ENCODE measurements at regions not wholly inside any gene's neighbourhood (a gene's known extent, or its start where the extent isn't known, plus 50 kb on each side); places are given as distances from the start of the nearest gene placed in this dataset.
"Not testable (repeated sequence)": the region's sequence is repeated elsewhere in the genome, so short reads cannot be mapped to it uniquely, and the experiment has no call there.

DNA sequence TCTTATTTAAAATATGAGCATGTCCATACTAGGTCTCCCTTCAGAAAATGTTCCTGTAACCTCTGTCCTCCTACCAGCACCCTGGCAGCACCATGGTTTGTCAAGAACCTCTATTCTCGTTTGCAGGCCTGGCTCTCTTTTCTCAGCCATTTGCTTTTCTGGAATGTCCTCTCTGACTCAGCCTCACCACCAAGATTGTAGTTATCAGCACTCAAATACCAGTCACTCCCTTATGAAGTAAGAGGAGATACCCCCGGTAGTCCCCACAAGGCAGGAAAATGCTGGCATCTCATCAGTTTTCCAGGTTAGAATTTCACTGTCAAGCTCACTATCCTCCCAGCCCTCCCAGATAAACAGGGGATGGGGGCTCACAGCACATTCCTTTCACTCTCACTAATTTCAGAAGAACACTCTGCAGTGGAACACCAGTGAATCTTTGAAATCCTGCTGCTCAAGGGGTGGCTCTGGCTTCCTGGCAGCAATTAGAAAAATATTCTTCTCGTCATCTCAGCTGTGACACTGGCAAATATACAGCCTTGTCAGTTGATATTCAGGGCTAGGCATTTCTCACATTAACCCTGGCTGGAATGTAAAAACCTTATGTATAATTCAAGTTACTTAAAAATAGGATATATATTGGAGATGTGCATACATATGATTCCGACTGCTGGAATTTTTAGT is 129.2 kb downstream of the TBX18 start:
- no peaks in the 10 kb centered on the region for H3K4me1 ChIP-seq (ENCODE audit: insufficient read depth, low read length, severe bottlenecking)
- H3K9me3 ChIP-seq (ENCODE audit: low read length) = no peaks in the 10 kb centered on the region
- no peaks in the 10 kb centered on the region for H3F3A ChIP-seq (ENCODE audit: insufficient read depth, low read length)
- H3K9ac ChIP-seq (ENCODE audit: low read length) = no peak overlapping the region
- H3K9me2 ChIP-seq (ENCODE audit: low read depth, low read length) = no peaks in the 10 kb centered on the region
- no peaks in the 10 kb centered on the region for H4K20me1 ChIP-seq (ENCODE audit: insufficient read depth, low read length)
- H3K27me3 ChIP-seq (ENCODE audit: insufficient read depth, low read length) = no peaks in the 10 kb centered on the region
- H3K4me3 ChIP-seq (ENCODE audit: low read depth, low read length, poor library complexity, severe bottlenecking) = no peak overlapping the region
- H3K79me2 ChIP-seq (ENCODE audit: insufficient read depth, low read length) = no peaks in the 10 kb centered on the region
- TF ChIP-seq EZH2 (IDR thresholded peaks at IDR 0.05; ENCODE audit: borderline replicate concordance, low read length) = no peak
- TF ChIP-seq, protein P1, sequence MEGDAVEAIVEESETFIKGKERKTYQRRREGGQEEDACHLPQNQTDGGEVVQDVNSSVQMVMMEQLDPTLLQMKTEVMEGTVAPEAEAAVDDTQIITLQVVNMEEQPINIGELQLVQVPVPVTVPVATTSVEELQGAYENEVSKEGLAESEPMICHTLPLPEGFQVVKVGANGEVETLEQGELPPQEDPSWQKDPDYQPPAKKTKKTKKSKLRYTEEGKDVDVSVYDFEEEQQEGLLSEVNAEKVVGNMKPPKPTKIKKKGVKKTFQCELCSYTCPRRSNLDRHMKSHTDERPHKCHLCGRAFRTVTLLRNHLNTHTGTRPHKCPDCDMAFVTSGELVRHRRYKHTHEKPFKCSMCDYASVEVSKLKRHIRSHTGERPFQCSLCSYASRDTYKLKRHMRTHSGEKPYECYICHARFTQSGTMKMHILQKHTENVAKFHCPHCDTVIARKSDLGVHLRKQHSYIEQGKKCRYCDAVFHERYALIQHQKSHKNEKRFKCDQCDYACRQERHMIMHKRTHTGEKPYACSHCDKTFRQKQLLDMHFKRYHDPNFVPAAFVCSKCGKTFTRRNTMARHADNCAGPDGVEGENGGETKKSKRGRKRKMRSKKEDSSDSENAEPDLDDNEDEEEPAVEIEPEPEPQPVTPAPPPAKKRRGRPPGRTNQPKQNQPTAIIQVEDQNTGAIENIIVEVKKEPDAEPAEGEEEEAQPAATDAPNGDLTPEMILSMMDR (IDR thresholded peaks at IDR 0.05; ENCODE audit: low read length) = no peak
- no peak overlapping the region for H3K4me2 ChIP-seq (ENCODE audit: low read length)
- H3K27ac ChIP-seq (ENCODE audit: low read depth, low read length, poor library complexity, severe bottlenecking) = no peak overlapping the region
- no peak overlapping the region for H2AFZ ChIP-seq (ENCODE audit: low read length)
- H3K36me3 ChIP-seq (ENCODE audit: insufficient read depth, low read length) = no peaks in the 10 kb centered on the region

DNA sequence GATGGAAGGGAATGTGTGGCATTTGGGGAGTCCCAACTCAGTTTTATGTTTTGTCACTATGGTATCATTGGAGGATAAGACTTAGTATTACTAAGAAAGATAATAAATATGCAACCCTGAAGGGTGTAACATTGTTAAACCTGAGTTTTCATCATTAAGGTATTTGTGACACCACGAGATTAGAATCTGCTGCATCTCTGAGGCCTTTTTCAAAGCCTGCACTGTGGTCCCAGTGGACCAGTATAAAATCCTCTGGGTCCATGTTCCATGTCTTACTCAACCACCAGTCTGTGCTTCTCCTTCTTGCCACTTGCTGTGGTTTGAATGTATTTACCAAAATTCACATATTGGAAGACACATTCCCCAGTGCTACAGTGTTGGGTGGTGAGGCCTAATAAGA is 130.6 kb downstream of the TBX18 start:
- TF ChIP-seq, protein P1 (IDR thresholded peaks at IDR 0.05; ENCODE audit: low read length) = no peak
- TF ChIP-seq EZH2 (IDR thresholded peaks at IDR 0.05; ENCODE audit: borderline replicate concordance, low read length) = no peak
- H4K20me1 ChIP-seq (ENCODE audit: insufficient read depth, low read length) = no peaks in the 10 kb centered on the region

DNA sequence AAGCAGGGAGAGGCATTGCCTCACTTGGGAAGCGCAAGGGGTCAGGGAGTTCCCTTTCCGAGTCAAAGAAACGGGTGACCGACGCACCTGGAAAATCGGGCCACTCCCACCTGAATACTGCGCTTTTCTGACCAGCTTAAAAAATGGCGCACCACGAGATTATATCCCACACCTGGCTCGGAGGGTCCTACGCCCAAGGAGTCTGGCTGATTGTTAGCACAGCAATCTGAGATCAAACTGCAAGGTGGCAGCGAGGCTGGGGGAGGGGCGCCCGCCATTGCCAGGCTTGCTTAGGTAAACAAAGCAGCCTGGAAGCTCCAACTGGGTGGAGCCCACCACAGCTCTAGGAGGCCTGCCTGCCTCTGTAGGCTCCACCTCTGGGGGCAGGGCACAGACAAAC is 137.9 kb downstream of the TBX18 start:
- H3K4me2 ChIP-seq (ENCODE audit: low read length); H3K9ac ChIP-seq (ENCODE audit: low read length); H4K20me1 ChIP-seq (ENCODE audit: insufficient read depth, low read length); H3K9me2 ChIP-seq (ENCODE audit: low read depth, low read length); H2AFZ ChIP-seq (ENCODE audit: low read length); H3K4me1 ChIP-seq (ENCODE audit: insufficient read depth, low read length, severe bottlenecking); H3K27ac ChIP-seq (ENCODE audit: low read depth, low read length, poor library complexity, severe bottlenecking); H3K9me3 ChIP-seq (ENCODE audit: low read length); H3K27me3 ChIP-seq (ENCODE audit: insufficient read depth, low read length); H3F3A ChIP-seq (ENCODE audit: insufficient read depth, low read length); H3K36me3 ChIP-seq (ENCODE audit: insufficient read depth, low read length); H3K4me3 ChIP-seq (ENCODE audit: low read depth, low read length, poor library complexity, severe bottlenecking); H3K79me2 ChIP-seq (ENCODE audit: insufficient read depth, low read length): not testable (repeated sequence)

More for the DNA sequence above, 130.6 kb downstream of the TBX18 start:
- no peaks in the 10 kb centered on the region for H3K36me3 ChIP-seq (ENCODE audit: insufficient read depth, low read length)
- no peak overlapping the region for H2AFZ ChIP-seq (ENCODE audit: low read length)
- H3K4me1 ChIP-seq (ENCODE audit: insufficient read depth, low read length, severe bottlenecking) = no peaks in the 10 kb centered on the region
- H3K79me2 ChIP-seq (ENCODE audit: insufficient read depth, low read length) = no peaks in the 10 kb centered on the region
- no peaks in the 10 kb centered on the region for H3K9me3 ChIP-seq (ENCODE audit: low read length)
- no peak overlapping the region for H3K4me3 ChIP-seq (ENCODE audit: low read depth, low read length, poor library complexity, severe bottlenecking)
- no peaks in the 10 kb centered on the region for H3K9me2 ChIP-seq (ENCODE audit: low read depth, low read length)
- no peak overlapping the region for H3K4me2 ChIP-seq (ENCODE audit: low read length)
- H3K9ac ChIP-seq (ENCODE audit: low read length) = no peak overlapping the region
- no peaks in the 10 kb centered on the region for H3F3A ChIP-seq (ENCODE audit: insufficient read depth, low read length)
- no peaks in the 10 kb centered on the region for H3K27me3 ChIP-seq (ENCODE audit: insufficient read depth, low read length)
- H3K27ac ChIP-seq (ENCODE audit: low read depth, low read length, poor library complexity, severe bottlenecking) = no peak overlapping the region

DNA sequence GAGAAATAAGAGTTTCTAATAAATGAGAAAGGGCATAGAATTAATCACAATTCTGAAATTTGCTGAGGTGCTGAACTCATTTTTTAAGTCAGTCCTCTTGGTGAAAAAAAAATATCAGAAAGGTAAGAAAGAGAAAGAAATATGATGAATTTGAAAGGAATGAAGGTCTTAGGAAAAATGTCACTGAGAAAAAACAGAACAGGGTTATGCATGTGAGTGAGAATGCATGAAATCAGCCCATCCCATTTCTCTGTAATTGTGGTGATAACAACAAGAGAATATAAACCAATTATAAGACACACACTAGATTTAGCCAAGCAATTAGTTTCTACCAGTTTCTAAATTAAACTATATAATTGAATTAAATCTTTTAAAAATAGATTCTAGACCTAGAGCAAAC is 138.9 kb downstream of the TBX18 start:
- Histone ChIP-seq H3K36me3 (ENCODE audit: insufficient read depth, low read length) (no peaks in the 10 kb centered on the region), H3K27me3 (ENCODE audit: insufficient read depth, low read length) (no peaks in the 10 kb centered on the region), H2AFZ (ENCODE audit: low read length) (no peak overlapping the region), H3K9me3 (ENCODE audit: low read length) (no peaks in the 10 kb centered on the region), H3K4me2 (ENCODE audit: low read length) (no peak overlapping the region), H3F3A (ENCODE audit: insufficient read depth, low read length) (no peaks in the 10 kb centered on the region), H3K79me2 (ENCODE audit: insufficient read depth, low read length) (no peaks in the 10 kb centered on the region), H3K9me2 (ENCODE audit: low read depth, low read length) (no peaks in the 10 kb centered on the region), H4K20me1 (ENCODE audit: insufficient read depth, low read length) (no peaks in the 10 kb centered on the region), H3K27ac (ENCODE audit: low read depth, low read length, poor library complexity, severe bottlenecking) (no peak overlapping the region), H3K4me1 (ENCODE audit: insufficient read depth, low read length, severe bottlenecking) (no peaks in the 10 kb centered on the region), H3K9ac (ENCODE audit: low read length) (no peak overlapping the region), H3K4me3 (ENCODE audit: low read depth, low read length, poor library complexity, severe bottlenecking) (no peak overlapping the region)
- TF ChIP-seq, protein P1 (IDR thresholded peaks at IDR 0.05; ENCODE audit: low read length) = no peak
- TF ChIP-seq EZH2 (IDR thresholded peaks at IDR 0.05; ENCODE audit: borderline replicate concordance, low read length) = no peak
